Panc1 (cell line): ENCODE measurements at regions not wholly inside any gene's neighbourhood (a gene's known extent, or its start where the extent isn't known, plus 50 kb on each side); places are given as distances from the start of the nearest gene placed in this dataset.
"Not testable (repeated sequence)": the region's sequence is repeated elsewhere in the genome, so short reads cannot be mapped to it uniquely, and the experiment has no call there.

Experiments
- ATAC-seq: fragments of 200-7000 bp; cut with Tn5 transposase; 2 replicates; pipeline ENCODE4 v1.9.1; 2020; ENCODE audit warnings: mild to moderate bottlenecking, moderate library complexity
- BruUV-seq: library from RNA; stranded (reverse); fragments of 400-500 nt; replicated peaks from 2 replicates; lab custom pipeline; 2021; lab: Mats Ljungman, UMichigan
- CTCF ChIA-PET: fragments of 300-600 bp; sonication (Branson Sonifier 250); formaldehyde crosslinking; loops from one replicate; lab custom pipeline; 2022; ENCODE audit warnings: antibody characterized with exemption; lab: Charles Lee
- POLR2A ChIA-PET: fragments of 300-600 bp; sonication (Branson Sonifier 250); formaldehyde crosslinking; loops from one replicate; lab custom pipeline; 2022; ENCODE audit warnings: antibody characterized with exemption; lab: Charles Lee
- DNase-seq: peaks from one replicate; pipeline ENCODE4 v3.0.0-alpha.2; 2010; ENCODE audit warnings: low read depth, low spot score
- H3K27ac ChIP-seq: 2 replicates; pipeline ENCODE4 v1.5.1; 2011; ENCODE audit warnings: mild to moderate bottlenecking, low read length, inconsistent platforms
- H3K27me3 ChIP-seq: fragments of 200-500 bp; sonication (Bioruptor generic); 2 replicates; pipeline ENCODE4 v1.6.0; 2014; ENCODE audit warnings: low read length, inconsistent platforms; ENCODE audit not compliant: control insufficient read depth, insufficient read depth
- H3K36me3 ChIP-seq: fragments of 200-500 bp; sonication (Bioruptor generic); 2 replicates; pipeline ENCODE4 v1.5.1; 2014; ENCODE audit warnings: inconsistent platforms, mild to moderate bottlenecking, low read length, moderate library complexity; ENCODE audit not compliant: control insufficient read depth, insufficient read depth
- H3K4me1 ChIP-seq: 2 replicates; pipeline ENCODE4 v1.5.1; 2011; ENCODE audit warnings: inconsistent platforms, mild to moderate bottlenecking, low read length, moderate library complexity; ENCODE audit not compliant: control insufficient read depth, insufficient read depth
- H3K4me3 ChIP-seq, 2 experiments: 2 replicates each; pipeline ENCODE4 v1.5.1; 2011 to 2012; ENCODE audit warnings: low read depth in 2 of 2, low read length in 2 of 2, mild to moderate bottlenecking in 2 of 2, inconsistent platforms in 1 of 2, moderate library complexity in 1 of 2
- H3K9me3 ChIP-seq: fragments of 200-500 bp; sonication (Bioruptor generic); 2 replicates; pipeline ENCODE4 v1.5.1; 2014; ENCODE audit warnings: low read depth, mild to moderate bottlenecking, inconsistent platforms, low read length, moderate library complexity; ENCODE audit not compliant: control insufficient read depth, insufficient read depth
- POLR2AphosphoS5 ChIP-seq: IDR thresholded peaks from 2 replicates; pipeline ENCODE4 v1.6.1; 2012; ENCODE audit warnings: mild to moderate bottlenecking, low read depth, low read length, moderate library complexity
- SIN3A ChIP-seq: IDR thresholded peaks from 2 replicates; pipeline ENCODE4 v1.6.1; 2012; ENCODE audit warnings: low read depth, mild to moderate bottlenecking, low read length, moderate library complexity, borderline replicate concordance; ENCODE audit not compliant: insufficient read depth
- TCF7L2 ChIP-seq: IDR thresholded peaks from 2 replicates; pipeline ENCODE4 v1.6.1; 2011; ENCODE audit warnings: mild to moderate bottlenecking, low read depth, low read length, inconsistent platforms
- in situ Hi-C: cut with HindIII; loops from 2 replicates; pipeline ENCODE4 v1.10.0; 2016; ENCODE audit warnings: low sequenced_read_pairs, low pct_unique_long_range_greater_than_20kb
- intact Hi-C: fragments of 100-400 bp; cut with micrococcal nuclease; formaldehyde crosslinking; loops from one replicate; pipeline ENCODE4 v1.10.0; 2022; ENCODE audit not compliant: unreplicated experiment
- TF ChIP-seq, protein P1 (sequence below): fragments of 450-650 bp; IDR thresholded peaks from 2 replicates; pipeline ENCODE4 v1.5.1; 2017; ENCODE audit warnings: mild to moderate bottlenecking
- TF ChIP-seq, protein P2 (sequence below), 2 experiments: IDR thresholded peaks; 2 replicates each; pipeline ENCODE4 v1.6.1; 2011 to 2012; ENCODE audit warnings: low read depth in 2 of 2, control low read depth in 1 of 2, low read length in 1 of 2, mild to moderate bottlenecking in 1 of 2, moderate library complexity in 1 of 2; ENCODE audit not compliant: insufficient read depth in 1 of 2

DNA sequence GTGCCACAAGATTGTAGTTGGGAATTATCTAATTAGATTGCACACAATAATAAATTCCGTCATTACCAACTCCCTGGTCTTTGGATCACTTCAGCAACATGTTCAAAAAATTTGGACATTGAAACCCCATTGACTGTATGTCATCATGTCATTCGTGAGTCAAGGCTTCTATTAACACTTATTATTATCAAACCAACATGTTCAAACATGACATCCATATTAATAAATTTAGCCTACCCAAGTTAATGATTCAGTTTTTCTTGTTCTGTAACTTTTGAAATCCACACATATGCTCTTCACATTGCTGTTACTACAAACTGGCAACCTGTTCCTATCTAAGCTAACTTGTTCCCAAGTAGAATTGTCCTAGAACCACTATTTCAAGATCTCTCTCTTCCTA is 1142.7 kb upstream of the SLC39A10 start:
- Histone ChIP-seq H3K4me1 (no peaks in the 10 kb centered on the region), H3K4me3 (no peak overlapping the region), H3K27me3 (no peaks in the 10 kb centered on the region), H3K36me3 (no peaks in the 10 kb centered on the region), H3K9me3 (0 out of 2 replicates have a peak, but pooled peaks cover 2% of the 10 kb centered on the region), H3K27ac (no peak overlapping the region)
- DNase-seq (no peak), ATAC-seq (no peak)
- intact Hi-C loops (no loop called here), in situ Hi-C loops (no loop called here)
- ChIA-PET POLR2A (no interaction called here), CTCF (no interaction called here)
- TF ChIP-seq, protein P1, sequence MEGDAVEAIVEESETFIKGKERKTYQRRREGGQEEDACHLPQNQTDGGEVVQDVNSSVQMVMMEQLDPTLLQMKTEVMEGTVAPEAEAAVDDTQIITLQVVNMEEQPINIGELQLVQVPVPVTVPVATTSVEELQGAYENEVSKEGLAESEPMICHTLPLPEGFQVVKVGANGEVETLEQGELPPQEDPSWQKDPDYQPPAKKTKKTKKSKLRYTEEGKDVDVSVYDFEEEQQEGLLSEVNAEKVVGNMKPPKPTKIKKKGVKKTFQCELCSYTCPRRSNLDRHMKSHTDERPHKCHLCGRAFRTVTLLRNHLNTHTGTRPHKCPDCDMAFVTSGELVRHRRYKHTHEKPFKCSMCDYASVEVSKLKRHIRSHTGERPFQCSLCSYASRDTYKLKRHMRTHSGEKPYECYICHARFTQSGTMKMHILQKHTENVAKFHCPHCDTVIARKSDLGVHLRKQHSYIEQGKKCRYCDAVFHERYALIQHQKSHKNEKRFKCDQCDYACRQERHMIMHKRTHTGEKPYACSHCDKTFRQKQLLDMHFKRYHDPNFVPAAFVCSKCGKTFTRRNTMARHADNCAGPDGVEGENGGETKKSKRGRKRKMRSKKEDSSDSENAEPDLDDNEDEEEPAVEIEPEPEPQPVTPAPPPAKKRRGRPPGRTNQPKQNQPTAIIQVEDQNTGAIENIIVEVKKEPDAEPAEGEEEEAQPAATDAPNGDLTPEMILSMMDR = no peak
- no peak for TF ChIP-seq TCF7L2
- TF ChIP-seq, protein P2, sequence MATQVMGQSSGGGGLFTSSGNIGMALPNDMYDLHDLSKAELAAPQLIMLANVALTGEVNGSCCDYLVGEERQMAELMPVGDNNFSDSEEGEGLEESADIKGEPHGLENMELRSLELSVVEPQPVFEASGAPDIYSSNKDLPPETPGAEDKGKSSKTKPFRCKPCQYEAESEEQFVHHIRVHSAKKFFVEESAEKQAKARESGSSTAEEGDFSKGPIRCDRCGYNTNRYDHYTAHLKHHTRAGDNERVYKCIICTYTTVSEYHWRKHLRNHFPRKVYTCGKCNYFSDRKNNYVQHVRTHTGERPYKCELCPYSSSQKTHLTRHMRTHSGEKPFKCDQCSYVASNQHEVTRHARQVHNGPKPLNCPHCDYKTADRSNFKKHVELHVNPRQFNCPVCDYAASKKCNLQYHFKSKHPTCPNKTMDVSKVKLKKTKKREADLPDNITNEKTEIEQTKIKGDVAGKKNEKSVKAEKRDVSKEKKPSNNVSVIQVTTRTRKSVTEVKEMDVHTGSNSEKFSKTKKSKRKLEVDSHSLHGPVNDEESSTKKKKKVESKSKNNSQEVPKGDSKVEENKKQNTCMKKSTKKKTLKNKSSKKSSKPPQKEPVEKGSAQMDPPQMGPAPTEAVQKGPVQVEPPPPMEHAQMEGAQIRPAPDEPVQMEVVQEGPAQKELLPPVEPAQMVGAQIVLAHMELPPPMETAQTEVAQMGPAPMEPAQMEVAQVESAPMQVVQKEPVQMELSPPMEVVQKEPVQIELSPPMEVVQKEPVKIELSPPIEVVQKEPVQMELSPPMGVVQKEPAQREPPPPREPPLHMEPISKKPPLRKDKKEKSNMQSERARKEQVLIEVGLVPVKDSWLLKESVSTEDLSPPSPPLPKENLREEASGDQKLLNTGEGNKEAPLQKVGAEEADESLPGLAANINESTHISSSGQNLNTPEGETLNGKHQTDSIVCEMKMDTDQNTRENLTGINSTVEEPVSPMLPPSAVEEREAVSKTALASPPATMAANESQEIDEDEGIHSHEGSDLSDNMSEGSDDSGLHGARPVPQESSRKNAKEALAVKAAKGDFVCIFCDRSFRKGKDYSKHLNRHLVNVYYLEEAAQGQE (IDR thresholded peaks at IDR 0.05; ENCODE audit: insufficient read depth in 1 of 2, low read depth in 2 of 2, low read length in 1 of 2) = no peak
- TF ChIP-seq POLR2AphosphoS5 = no peak
- TF ChIP-seq SIN3A = no peak
- BruUV-seq = no TSS peak

DNA sequence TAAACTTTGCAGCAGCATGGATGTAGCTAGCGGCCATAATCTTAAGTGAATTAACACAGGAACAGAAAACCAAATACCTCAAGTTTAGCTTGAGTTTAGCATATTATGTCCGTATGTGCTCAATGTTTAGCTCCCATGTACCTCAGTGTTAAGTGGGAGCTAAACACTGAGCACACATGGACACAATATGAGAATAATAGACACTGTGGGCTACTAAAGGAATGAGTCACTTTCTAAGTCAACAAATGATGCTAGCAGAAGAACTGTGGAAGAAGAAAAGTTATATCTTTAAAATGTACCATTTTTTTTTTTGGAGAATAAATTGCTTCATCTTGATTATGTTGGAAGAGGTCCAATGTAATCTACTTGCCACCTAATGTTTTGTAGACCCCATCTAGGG is 1146.0 kb upstream of the SLC39A10 start:
- H3K27me3 ChIP-seq, CTCF ChIA-PET, H3K9me3 ChIP-seq, H3K4me3 ChIP-seq, in situ Hi-C loops, BruUV-seq, POLR2A ChIA-PET, ATAC-seq, H3K4me1 ChIP-seq, H3K36me3 ChIP-seq, intact Hi-C loops, DNase-seq, H3K27ac ChIP-seq: not testable (repeated sequence)

DNA sequence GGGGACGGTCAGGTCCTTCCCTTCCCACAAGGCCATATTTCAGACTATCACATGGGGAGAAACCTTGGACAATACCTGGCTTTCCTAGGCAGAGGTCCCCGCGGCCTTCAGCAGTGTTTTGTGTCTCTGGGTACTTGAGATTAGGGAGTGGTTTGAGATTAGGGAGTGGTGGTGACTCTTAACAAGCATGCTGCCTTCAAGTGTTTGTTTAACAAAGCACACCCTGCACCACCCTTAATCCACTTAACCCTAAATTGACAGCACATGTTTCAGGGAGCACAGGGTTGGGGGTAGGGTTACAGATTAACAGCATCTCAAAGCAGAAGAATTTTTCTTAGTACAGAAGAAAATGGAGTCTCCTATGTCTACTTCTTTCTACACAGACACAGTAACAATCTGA is 1152.2 kb upstream of the SLC39A10 start:
- H3K36me3 ChIP-seq, H3K9me3 ChIP-seq, intact Hi-C loops, H3K27me3 ChIP-seq, ATAC-seq, H3K4me1 ChIP-seq, in situ Hi-C loops, BruUV-seq, H3K27ac ChIP-seq, CTCF ChIA-PET, DNase-seq, H3K4me3 ChIP-seq, POLR2A ChIA-PET: not testable (repeated sequence)
